OCI-LY1 (cell line): ENCODE measurements at regions not wholly inside any gene's neighbourhood (a gene's known extent, or its start where the extent isn't known, plus 50 kb on each side); places are given as distances from the start of the nearest gene placed in this dataset.

Experiments
- H2AFZ ChIP-seq: fragments of 200-600 bp; sonication (generic), shearing (Covaris generic); 2 replicates; pipeline ENCODE4 v1.6.0; 2014; ENCODE audit warnings: antibody characterized with exemption, mild to moderate bottlenecking, low read length
- H3F3A ChIP-seq: fragments of 200-600 bp; sonication (generic), shearing (Covaris generic); 2 replicates; pipeline ENCODE4 v1.6.0; 2014; ENCODE audit warnings: mild to moderate bottlenecking, antibody characterized with exemption, low read length, moderate library complexity; ENCODE audit not compliant: insufficient read depth
- H3K27ac ChIP-seq: fragments of 200-600 bp; sonication (generic); 2 replicates; pipeline ENCODE4 v1.5.1; 2014; ENCODE audit warnings: low read length, mixed run types, mild to moderate bottlenecking, low read depth; ENCODE audit not compliant: poor library complexity, severe bottlenecking
- H3K27me3 ChIP-seq: fragments of 200-600 bp; sonication (generic); 2 replicates; pipeline ENCODE4 v1.6.0; 2014; ENCODE audit warnings: antibody characterized with exemption, mild to moderate bottlenecking, low read length, moderate library complexity; ENCODE audit not compliant: insufficient read depth
- H3K36me3 ChIP-seq: fragments of 200-600 bp; sonication (generic); 2 replicates; pipeline ENCODE4 v1.6.1; 2014; ENCODE audit warnings: mild to moderate bottlenecking, antibody characterized with exemption, low read length, moderate library complexity, mixed read lengths; ENCODE audit not compliant: insufficient read depth
- H3K4me1 ChIP-seq: fragments of 200-600 bp; sonication (generic); 2 replicates; pipeline ENCODE4 v1.5.1; 2014; ENCODE audit warnings: mild to moderate bottlenecking, low read length, moderate library complexity; ENCODE audit not compliant: insufficient read depth, severe bottlenecking
- H3K4me2 ChIP-seq: fragments of 200-600 bp; sonication (generic), shearing (Covaris generic); 2 replicates; pipeline ENCODE4 v1.6.1; 2014; ENCODE audit warnings: low read length
- H3K4me3 ChIP-seq: fragments of 200-600 bp; sonication (generic); 2 replicates; pipeline ENCODE4 v1.5.1; 2014; ENCODE audit warnings: low read length, low read depth, mild to moderate bottlenecking, mixed read lengths; ENCODE audit not compliant: poor library complexity, severe bottlenecking
- H3K79me2 ChIP-seq: fragments of 200-600 bp; shearing (Covaris generic); 2 replicates; pipeline ENCODE4 v1.6.1; 2016; ENCODE audit warnings: mixed run types, low read length, mixed read lengths; ENCODE audit not compliant: insufficient read depth
- H3K9ac ChIP-seq: fragments of 200-600 bp; sonication (generic), shearing (Covaris generic); 2 replicates; pipeline ENCODE4 v1.6.1; 2014; ENCODE audit warnings: mild to moderate bottlenecking, low read length, mixed read lengths
- H3K9me2 ChIP-seq: fragments of 200-600 bp; sonication (generic), shearing (Covaris generic); 2 replicates; pipeline ENCODE4 v1.6.1; 2014; ENCODE audit warnings: low read depth, mild to moderate bottlenecking, low read length, mixed read lengths
- H3K9me3 ChIP-seq: fragments of 200-600 bp; shearing (Covaris generic); 2 replicates; pipeline ENCODE4 v1.6.1; 2014; ENCODE audit warnings: low read length, mixed read lengths
- H4K20me1 ChIP-seq: fragments of 200-600 bp; sonication (generic), shearing (Covaris generic); 2 replicates; pipeline ENCODE4 v1.6.0; 2016; ENCODE audit warnings: mild to moderate bottlenecking, low read length; ENCODE audit not compliant: insufficient read depth
- EZH2 ChIP-seq: fragments of 200-600 bp; sonication (generic), shearing (Covaris generic); IDR thresholded peaks from 2 replicates; pipeline ENCODE4 v1.8.0; 2017; ENCODE audit warnings: borderline replicate concordance, mixed run types, mild to moderate bottlenecking, antibody characterized with exemption, low read length, moderate library complexity, mixed read lengths
- TF ChIP-seq, protein P1 (sequence below): fragments of 200-600 bp; sonication (generic), shearing (Covaris generic); IDR thresholded peaks from 2 replicates; pipeline ENCODE4 v1.5.1; 2017; ENCODE audit warnings: mild to moderate bottlenecking, antibody characterized with exemption, low read length, moderate library complexity, mixed read lengths

DNA sequence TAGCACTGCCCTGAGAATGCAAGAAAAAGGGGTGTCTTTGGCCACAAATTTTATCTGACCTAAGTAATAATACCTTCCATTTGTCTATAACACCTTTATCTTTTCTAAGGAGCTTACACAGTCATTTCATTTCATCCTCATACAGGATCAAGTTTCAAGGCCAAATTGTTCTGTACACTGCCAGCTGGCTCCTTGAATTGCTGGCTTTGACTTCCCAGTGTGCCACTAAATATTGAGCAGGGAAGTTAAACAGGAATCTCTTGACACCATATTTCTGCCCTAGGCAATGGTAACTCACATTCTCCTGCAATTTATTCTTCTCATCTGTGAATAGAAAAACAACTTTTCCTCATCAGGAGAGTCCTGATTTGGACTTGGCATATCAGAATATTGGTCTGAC, 195.1 kb upstream of the LRP1B start:
- H3K9me2 ChIP-seq: no peaks in the 10 kb centered on the region
- H2AFZ ChIP-seq: no peak overlapping the region
- no peaks in the 10 kb centered on the region for H4K20me1 ChIP-seq
- H3F3A ChIP-seq: no peaks in the 10 kb centered on the region
- no peak overlapping the region for H3K9ac ChIP-seq
- TF ChIP-seq, protein P1, sequence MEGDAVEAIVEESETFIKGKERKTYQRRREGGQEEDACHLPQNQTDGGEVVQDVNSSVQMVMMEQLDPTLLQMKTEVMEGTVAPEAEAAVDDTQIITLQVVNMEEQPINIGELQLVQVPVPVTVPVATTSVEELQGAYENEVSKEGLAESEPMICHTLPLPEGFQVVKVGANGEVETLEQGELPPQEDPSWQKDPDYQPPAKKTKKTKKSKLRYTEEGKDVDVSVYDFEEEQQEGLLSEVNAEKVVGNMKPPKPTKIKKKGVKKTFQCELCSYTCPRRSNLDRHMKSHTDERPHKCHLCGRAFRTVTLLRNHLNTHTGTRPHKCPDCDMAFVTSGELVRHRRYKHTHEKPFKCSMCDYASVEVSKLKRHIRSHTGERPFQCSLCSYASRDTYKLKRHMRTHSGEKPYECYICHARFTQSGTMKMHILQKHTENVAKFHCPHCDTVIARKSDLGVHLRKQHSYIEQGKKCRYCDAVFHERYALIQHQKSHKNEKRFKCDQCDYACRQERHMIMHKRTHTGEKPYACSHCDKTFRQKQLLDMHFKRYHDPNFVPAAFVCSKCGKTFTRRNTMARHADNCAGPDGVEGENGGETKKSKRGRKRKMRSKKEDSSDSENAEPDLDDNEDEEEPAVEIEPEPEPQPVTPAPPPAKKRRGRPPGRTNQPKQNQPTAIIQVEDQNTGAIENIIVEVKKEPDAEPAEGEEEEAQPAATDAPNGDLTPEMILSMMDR: no peak
- no peak for TF ChIP-seq EZH2
- H3K9me3 ChIP-seq: no peaks in the 10 kb centered on the region
- H3K4me3 ChIP-seq: no peak overlapping the region
- no peaks in the 10 kb centered on the region for H3K27me3 ChIP-seq
- no peaks in the 10 kb centered on the region for H3K36me3 ChIP-seq
- H3K4me2 ChIP-seq: no peak overlapping the region
- H3K79me2 ChIP-seq: no peaks in the 10 kb centered on the region
- H3K4me1 ChIP-seq: no peaks in the 10 kb centered on the region
- H3K27ac ChIP-seq: no peak overlapping the region

GRCh38 chr2:142323206-142323605, 192.4 kb upstream of the LRP1B start:
- TF ChIP-seq, protein P1: no peak
- TF ChIP-seq EZH2: no peak
- Histone ChIP-seq H3K36me3 (no peaks in the 10 kb centered on the region), H3K4me3 (no peak overlapping the region), H3K9ac (no peak overlapping the region), H3K27me3 (no peaks in the 10 kb centered on the region), H3K27ac (no peak overlapping the region), H3K79me2 (no peaks in the 10 kb centered on the region), H3K9me3 (no peaks in the 10 kb centered on the region), H4K20me1 (no peaks in the 10 kb centered on the region), H3F3A (no peaks in the 10 kb centered on the region), H3K4me2 (no peak overlapping the region), H2AFZ (no peak overlapping the region), H3K4me1 (no peaks in the 10 kb centered on the region), H3K9me2 (no peaks in the 10 kb centered on the region)

DNA sequence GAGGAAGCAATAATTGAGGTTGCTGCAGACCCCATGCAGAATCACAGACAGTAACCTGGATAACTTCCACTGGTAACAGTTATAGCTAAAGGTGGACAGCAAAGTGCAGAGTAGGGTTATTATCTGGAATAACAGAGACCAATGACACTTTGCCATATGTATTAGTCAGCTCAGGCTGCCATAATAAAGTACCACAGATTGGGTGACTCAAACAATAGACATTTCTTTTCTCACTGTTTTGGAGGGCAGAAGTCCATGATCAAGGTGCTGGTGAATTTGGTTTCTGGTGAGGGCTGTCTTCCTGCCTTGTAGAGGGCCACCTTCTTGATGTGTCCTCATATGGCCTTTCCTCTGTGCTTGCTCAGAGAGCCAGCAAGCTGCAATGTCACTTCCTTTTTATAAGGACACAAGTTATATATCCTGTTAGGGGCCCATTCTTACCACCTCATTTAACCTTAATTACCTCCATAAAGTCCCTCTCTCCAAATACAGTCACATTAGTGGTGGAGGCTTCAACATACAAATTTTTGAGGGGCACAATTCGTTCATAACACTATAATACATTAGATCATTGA, 191.0 kb upstream of the LRP1B start:
- no peaks in the 10 kb centered on the region for H4K20me1 ChIP-seq
- H3K9me3 ChIP-seq: no peaks in the 10 kb centered on the region
- no peak overlapping the region for H3K27ac ChIP-seq
- H3K9me2 ChIP-seq: no peaks in the 10 kb centered on the region
- H3F3A ChIP-seq: no peaks in the 10 kb centered on the region
- no peaks in the 10 kb centered on the region for H3K79me2 ChIP-seq
- H3K27me3 ChIP-seq: no peaks in the 10 kb centered on the region
- no peak overlapping the region for H3K4me3 ChIP-seq
- H3K4me2 ChIP-seq: no peak overlapping the region
- H2AFZ ChIP-seq: no peak overlapping the region
- no peak overlapping the region for H3K9ac ChIP-seq
- H3K4me1 ChIP-seq: no peaks in the 10 kb centered on the region
- H3K36me3 ChIP-seq: no peaks in the 10 kb centered on the region
- TF ChIP-seq, protein P1: no peak
- no peak for TF ChIP-seq EZH2
